ENCODE measurements at regions not wholly inside any gene's neighbourhood (a gene's known extent, or its start where the extent isn't known, plus 50 kb on each side); places are given as distances from the start of the nearest gene placed in this dataset.

- POLR2A ChIA-PET: no interaction called here
- no peak for DNase-seq
- Mint-ChIP-seq H3K4me3 (no peak overlapping the region), H3K9me3 (peaks cover 0 to 2% (median 0%) of the 10 kb centered on the region in 9 donors), H3K4me1 (no peaks in the 10 kb centered on the region), H3K36me3 (no peaks in the 10 kb centered on the region), H3K27me3 (peaks cover 0 to 4% (median 0%) of the 10 kb centered on the region in 5 donors), H3K27ac (peak overlapping the region in 2 of 10 donors; percentile 7 to 35)
- no peak for ATAC-seq
These were observed 53.6 kb upstream of the ATL2 start for GRCh38 chr2:38430597-38431207.

GRCh38 chr2:38430196-38430595, 53.1 kb upstream of the ATL2 start:
- Mint-ChIP-seq H3K27me3 (peaks cover 0 to 7% (median 0%) of the 10 kb centered on the region in 5 donors), H3K36me3 (no peaks in the 10 kb centered on the region), H3K4me3 (no peak overlapping the region), H3K4me1 (no peaks in the 10 kb centered on the region), H3K9me3 (peaks cover 0 to 2% (median 0%) of the 10 kb centered on the region in 9 donors), H3K27ac (no peak overlapping the region)
- POLR2A ChIA-PET: no interaction called here
- no peak for ATAC-seq
- DNase-seq: no peak

- H3K36me3 Mint-ChIP-seq: no peaks in the 10 kb centered on the region
- H3K27ac Mint-ChIP-seq: no peak overlapping the region
- H3K9me3 Mint-ChIP-seq: peaks cover 0 to 3% (median 0%) of the 10 kb centered on the region in 9 donors
- no peak for ATAC-seq
- no peaks in the 10 kb centered on the region for H3K4me1 Mint-ChIP-seq
- no peak overlapping the region for H3K4me3 Mint-ChIP-seq
- H3K27me3 Mint-ChIP-seq: peaks cover 0 to 8% (median 0%) of the 10 kb centered on the region in 5 donors
- no peak for DNase-seq
- POLR2A ChIA-PET: no interaction called here
These were observed 50.9 kb upstream of the ATL2 start for GRCh38 chr2:38427936-38428335.

GRCh38 chr2:38427054-38427453, 50.0 kb upstream of the ATL2 start:
- POLR2A ChIA-PET: interaction anchor here (0.7 kb wide), 1 partner anchor 104 kb away, joined by 3 read pairs; no protein-coding TSS in a partner anchor
- no peak overlapping the region for H3K27ac Mint-ChIP-seq
- H3K4me1 Mint-ChIP-seq: no peaks in the 10 kb centered on the region
- H3K4me3 Mint-ChIP-seq: no peak overlapping the region
- ATAC-seq: no peak
- DNase-seq: no peak
- peaks cover 0 to 3% (median 0%) of the 10 kb centered on the region in 9 donors for H3K9me3 Mint-ChIP-seq
- H3K36me3 Mint-ChIP-seq: no peaks in the 10 kb centered on the region
- peaks cover 0 to 8% (median 0%) of the 10 kb centered on the region in 5 donors for H3K27me3 Mint-ChIP-seq

Data from naive thymus-derived CD8-positive, alpha-beta T cell (primary cell).